Loucy (cell line): ENCODE measurements at regions not wholly inside any gene's neighbourhood (a gene's known extent, or its start where the extent isn't known, plus 50 kb on each side); places are given as distances from the start of the nearest gene placed in this dataset.

ENCODE experiments used
- H2AFZ ChIP-seq: fragments of 200-600 bp; sonication (generic); 2 replicates; pipeline ENCODE4 v1.6.0; 2016; ENCODE audit warnings: antibody characterized with exemption, mild to moderate bottlenecking, low read length, moderate library complexity
- H3F3A ChIP-seq: fragments of 200-600 bp; 2 replicates; pipeline ENCODE4 v1.6.0; 2016; ENCODE audit warnings: antibody characterized with exemption, low read depth, mild to moderate bottlenecking
- H3K27me3 ChIP-seq: fragments of 200-600 bp; sonication (generic); 2 replicates; pipeline ENCODE4 v1.6.1; 2014; ENCODE audit warnings: low read length, mild to moderate bottlenecking; ENCODE audit not compliant: insufficient read depth, poor library complexity, severe bottlenecking
- H3K36me3 ChIP-seq: fragments of 200-600 bp; sonication (generic); 2 replicates; pipeline ENCODE4 v1.6.1; 2016; ENCODE audit warnings: low read length; ENCODE audit not compliant: insufficient read depth
- H3K4me1 ChIP-seq: fragments of 200-600 bp; sonication (generic); 2 replicates; pipeline ENCODE4 v1.5.1; 2014; ENCODE audit warnings: low read length, mild to moderate bottlenecking; ENCODE audit not compliant: insufficient read depth, poor library complexity, severe bottlenecking
- H3K4me2 ChIP-seq: fragments of 200-600 bp; sonication (generic); 2 replicates; pipeline ENCODE4 v1.6.0; 2014; ENCODE audit warnings: antibody characterized with exemption, low read length, low read depth, mild to moderate bottlenecking; ENCODE audit not compliant: poor library complexity, severe bottlenecking
- H3K4me3 ChIP-seq: fragments of 200-600 bp; sonication (generic); 2 replicates; pipeline ENCODE4 v1.5.1; 2014; ENCODE audit warnings: low read length, mild to moderate bottlenecking, mixed read lengths; ENCODE audit not compliant: poor library complexity, severe bottlenecking
- H3K79me2 ChIP-seq: fragments of 200-600 bp; sonication (generic); 2 replicates; pipeline ENCODE4 v1.6.1; 2014; ENCODE audit warnings: low read length; ENCODE audit not compliant: insufficient read depth
- H3K9ac ChIP-seq: fragments of 200-600 bp; sonication (generic); 2 replicates; pipeline ENCODE4 v1.6.0; 2014; ENCODE audit warnings: mild to moderate bottlenecking, low read depth, low read length, moderate library complexity; ENCODE audit not compliant: poor library complexity, severe bottlenecking
- H3K9me2 ChIP-seq: fragments of 200-600 bp; sonication (generic); replicated peaks from 2 replicates; pipeline ENCODE4 v1.6.1; 2016; ENCODE audit warnings: low read depth, low read length, mixed read lengths
- H3K9me3 ChIP-seq: fragments of 200-600 bp; sonication (generic); 2 replicates; pipeline ENCODE4 v1.6.1; 2014; ENCODE audit warnings: mild to moderate bottlenecking, antibody characterized with exemption, low read length, low read depth; ENCODE audit not compliant: insufficient read depth
- H4K20me1 ChIP-seq: fragments of 200-600 bp; sonication (generic); 2 replicates; pipeline ENCODE4 v1.6.0; 2014; ENCODE audit warnings: antibody characterized with exemption, low read length, mild to moderate bottlenecking; ENCODE audit not compliant: insufficient read depth, poor library complexity, severe bottlenecking
- EZH2phosphoT487 ChIP-seq: fragments of 200-600 bp; IDR thresholded peaks from 2 replicates; pipeline ENCODE4 v1.6.1; 2018; ENCODE audit warnings: antibody characterized with exemption, mild to moderate bottlenecking, moderate library complexity, borderline replicate concordance
- TF ChIP-seq, protein P1 (sequence below): fragments of 200-600 bp; sonication (generic); conservative IDR thresholded peaks from 2 replicates; pipeline ENCODE4 v1.5.1; 2014; ENCODE audit warnings: mild to moderate bottlenecking, antibody characterized with exemption, low read length

DNA sequence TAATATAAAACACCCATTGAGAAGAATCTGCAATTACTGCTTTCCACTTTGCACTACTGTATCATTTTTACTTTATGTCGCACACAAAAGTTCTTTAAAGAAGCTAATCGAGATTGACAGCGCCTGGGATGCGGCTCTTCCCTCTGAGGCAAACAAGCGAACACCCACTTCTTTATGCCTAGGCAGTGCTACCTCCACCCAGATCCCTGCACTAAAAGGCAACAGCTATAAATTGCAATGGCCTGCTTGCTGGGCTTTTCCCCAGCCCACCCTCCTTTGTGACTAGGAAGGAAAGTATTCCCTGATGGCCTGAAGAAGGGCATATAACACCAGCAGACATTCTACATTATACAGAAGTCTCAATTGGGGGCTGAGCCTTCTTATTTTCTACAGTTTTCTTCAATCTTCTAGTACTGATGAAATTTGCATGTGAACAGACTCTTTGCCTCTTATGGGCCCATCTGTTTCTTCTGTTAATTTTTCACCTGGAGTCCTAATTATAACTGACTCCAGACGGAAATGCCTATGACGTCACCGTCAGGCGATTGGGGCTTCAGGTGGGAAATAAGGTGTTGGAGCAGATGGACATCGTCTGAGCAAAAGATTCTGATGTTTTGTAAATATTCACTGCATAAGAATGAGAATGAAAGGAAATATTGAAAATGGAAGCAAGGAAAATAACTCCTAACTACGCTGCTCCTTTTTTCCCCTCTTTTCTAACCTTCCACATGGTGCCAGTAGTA, 138.9 kb upstream of the DCC start:
- H3F3A ChIP-seq, result no peaks in the 10 kb centered on the region
- no peaks in the 10 kb centered on the region for H3K79me2 ChIP-seq
- no peak for TF ChIP-seq EZH2phosphoT487
- TF ChIP-seq, protein P1, sequence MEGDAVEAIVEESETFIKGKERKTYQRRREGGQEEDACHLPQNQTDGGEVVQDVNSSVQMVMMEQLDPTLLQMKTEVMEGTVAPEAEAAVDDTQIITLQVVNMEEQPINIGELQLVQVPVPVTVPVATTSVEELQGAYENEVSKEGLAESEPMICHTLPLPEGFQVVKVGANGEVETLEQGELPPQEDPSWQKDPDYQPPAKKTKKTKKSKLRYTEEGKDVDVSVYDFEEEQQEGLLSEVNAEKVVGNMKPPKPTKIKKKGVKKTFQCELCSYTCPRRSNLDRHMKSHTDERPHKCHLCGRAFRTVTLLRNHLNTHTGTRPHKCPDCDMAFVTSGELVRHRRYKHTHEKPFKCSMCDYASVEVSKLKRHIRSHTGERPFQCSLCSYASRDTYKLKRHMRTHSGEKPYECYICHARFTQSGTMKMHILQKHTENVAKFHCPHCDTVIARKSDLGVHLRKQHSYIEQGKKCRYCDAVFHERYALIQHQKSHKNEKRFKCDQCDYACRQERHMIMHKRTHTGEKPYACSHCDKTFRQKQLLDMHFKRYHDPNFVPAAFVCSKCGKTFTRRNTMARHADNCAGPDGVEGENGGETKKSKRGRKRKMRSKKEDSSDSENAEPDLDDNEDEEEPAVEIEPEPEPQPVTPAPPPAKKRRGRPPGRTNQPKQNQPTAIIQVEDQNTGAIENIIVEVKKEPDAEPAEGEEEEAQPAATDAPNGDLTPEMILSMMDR, result no peak
- H2AFZ ChIP-seq, result no peak overlapping the region
- no peak overlapping the region for H3K9ac ChIP-seq
- H3K4me3 ChIP-seq, result no peak overlapping the region
- no peaks in the 10 kb centered on the region for H3K9me3 ChIP-seq
- H4K20me1 ChIP-seq, result no peaks in the 10 kb centered on the region
- no peaks in the 10 kb centered on the region for H3K36me3 ChIP-seq
- H3K9me2 ChIP-seq, result no peaks in the 10 kb centered on the region
- no peak overlapping the region for H3K4me2 ChIP-seq
- H3K27me3 ChIP-seq, result no peaks in the 10 kb centered on the region
- no peaks in the 10 kb centered on the region for H3K4me1 ChIP-seq

DNA sequence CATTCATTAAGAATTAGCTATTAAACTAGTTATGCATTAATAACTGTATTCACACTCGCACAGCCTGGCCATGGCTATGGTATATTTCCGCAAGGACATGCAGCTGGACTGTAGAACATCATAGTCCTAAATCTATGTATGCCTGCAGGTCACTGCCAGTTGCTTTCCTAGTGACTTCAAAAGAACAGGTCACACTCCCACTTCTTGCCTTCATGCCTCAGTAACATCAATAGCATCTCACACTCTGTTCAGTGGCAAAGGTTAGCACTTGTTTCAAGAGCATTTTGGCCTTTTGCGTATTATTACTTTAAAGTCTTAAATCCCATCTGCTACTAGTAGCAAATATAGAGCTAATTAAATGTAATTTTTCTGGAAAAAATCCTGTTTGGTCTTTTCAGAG, 131.4 kb upstream of the DCC start:
- no peak overlapping the region for H3K4me3 ChIP-seq
- TF ChIP-seq, protein P1, result no peak
- TF ChIP-seq EZH2phosphoT487, result no peak
- no peaks in the 10 kb centered on the region for H3K36me3 ChIP-seq
- no peak overlapping the region for H3K9ac ChIP-seq
- H2AFZ ChIP-seq, result no peak overlapping the region
- no peaks in the 10 kb centered on the region for H3K4me1 ChIP-seq
- H4K20me1 ChIP-seq, result no peaks in the 10 kb centered on the region
- H3K27me3 ChIP-seq, result no peaks in the 10 kb centered on the region
- H3K4me2 ChIP-seq, result no peak overlapping the region
- H3K9me2 ChIP-seq, result no peaks in the 10 kb centered on the region
- H3K79me2 ChIP-seq, result no peaks in the 10 kb centered on the region
- no peaks in the 10 kb centered on the region for H3F3A ChIP-seq
- H3K9me3 ChIP-seq, result no peaks in the 10 kb centered on the region

DNA sequence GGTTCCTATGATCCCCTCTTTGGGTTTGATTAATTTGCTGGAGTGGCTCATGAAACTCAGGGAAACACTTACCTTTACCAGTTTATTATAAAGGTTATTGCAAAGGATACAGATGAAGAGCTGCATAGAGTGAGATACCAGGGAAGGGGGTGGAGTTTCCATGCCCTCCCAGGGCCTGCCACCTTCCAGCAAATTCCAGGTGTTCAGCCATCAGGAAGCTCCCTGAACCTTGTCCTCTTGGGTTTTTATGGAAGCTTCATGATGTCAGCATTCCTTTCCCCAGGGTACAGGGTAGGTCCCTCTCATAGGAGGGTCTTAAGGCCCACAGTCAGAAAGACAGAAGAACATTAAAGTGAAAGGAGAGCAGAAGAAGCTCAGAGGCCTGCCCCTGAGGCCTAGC, 123.9 kb upstream of the DCC start:
- Histone ChIP-seq H3K36me3 (no peaks in the 10 kb centered on the region), H3K79me2 (no peaks in the 10 kb centered on the region), H4K20me1 (no peaks in the 10 kb centered on the region), H3K4me1 (no peaks in the 10 kb centered on the region), H3K27me3 (no peaks in the 10 kb centered on the region), H3F3A (no peaks in the 10 kb centered on the region), H3K9ac (no peak overlapping the region), H3K4me3 (no peak overlapping the region), H3K4me2 (no peak overlapping the region), H3K9me3 (no peaks in the 10 kb centered on the region), H2AFZ (no peak overlapping the region), H3K9me2 (no peaks in the 10 kb centered on the region)
- no peak for TF ChIP-seq EZH2phosphoT487
- TF ChIP-seq, protein P1, result no peak
